Keratinocyte (primary cell): ENCODE measurements at regions not wholly inside any gene's neighbourhood (a gene's known extent, or its start where the extent isn't known, plus 50 kb on each side); places are given as distances from the start of the nearest gene placed in this dataset.
"Not testable (repeated sequence)": the region's sequence is repeated elsewhere in the genome, so short reads cannot be mapped to it uniquely, and the experiment has no call there.

ENCODE experiments used
- DNase-seq: peaks from one replicate; pipeline ENCODE4 v3.0.0-alpha.2; 2011; ENCODE audit warnings: low read depth, missing footprints, low spot score
- FAIRE-seq: peaks from 2 replicates; lab custom pipeline; 2011; peaks lifted over from hg19 to GRCh38; lab: Jason Lieb, UNC
- H2AFZ ChIP-seq: 2 replicates; pipeline ENCODE4 v1.6.0; 2012; ENCODE audit warnings: low read length, control low read depth, inconsistent platforms; ENCODE audit not compliant: control insufficient read depth
- H3K27ac ChIP-seq: 2 replicates; pipeline ENCODE4 v1.5.1; 2011; ENCODE audit warnings: low read length; ENCODE audit not compliant: control insufficient read depth, insufficient read depth
- H3K27me3 ChIP-seq: 3 replicates; pipeline ENCODE4 v1.6.0; 2011; ENCODE audit warnings: low read length; ENCODE audit not compliant: control insufficient read depth, insufficient read depth; ENCODE audit errors: extremely low read depth
- H3K36me3 ChIP-seq, 2 experiments: 2 replicates in 1 of 2; 3 replicates in 1 of 2; pipeline ENCODE4 v1.5.1; 2011; ENCODE audit warnings: low read length in 2 of 2, mild to moderate bottlenecking in 1 of 2; ENCODE audit not compliant: control insufficient read depth in 2 of 2, insufficient read depth in 2 of 2; ENCODE audit errors: extremely low read depth in 1 of 2
- H3K4me1 ChIP-seq: 3 replicates; pipeline ENCODE4 v1.5.1; 2011; ENCODE audit warnings: low read length; ENCODE audit not compliant: control insufficient read depth, insufficient read depth; ENCODE audit errors: extremely low read depth
- H3K4me2 ChIP-seq: 3 replicates; pipeline ENCODE4 v1.6.0; 2011; ENCODE audit warnings: low read depth, low read length; ENCODE audit not compliant: control insufficient read depth, insufficient read depth; ENCODE audit errors: extremely low read depth
- H3K4me3 ChIP-seq, 3 experiments: fragments of 200-600 bp in 1 of 3; sonication (generic) in 1 of 3; 2 replicates in 2 of 3; 3 replicates in 1 of 3; pipeline ENCODE4 v1.5.1; 2011 to 2016; ENCODE audit warnings: low read length in 3 of 3, mild to moderate bottlenecking in 3 of 3, control low read depth in 2 of 3, inconsistent platforms in 1 of 3, low read depth in 1 of 3, mixed read lengths in 1 of 3, mixed run types in 1 of 3, moderate library complexity in 1 of 3; ENCODE audit not compliant: control insufficient read depth in 2 of 3, insufficient read depth in 2 of 3; ENCODE audit errors: extremely low read depth in 1 of 3
- H3K79me2 ChIP-seq: 2 replicates; pipeline ENCODE4 v1.6.0; 2012; ENCODE audit warnings: low read length; ENCODE audit not compliant: control insufficient read depth, insufficient read depth
- H3K9ac ChIP-seq: 3 replicates; pipeline ENCODE4 v1.6.0; 2011; ENCODE audit warnings: low read length; ENCODE audit not compliant: control insufficient read depth, insufficient read depth; ENCODE audit errors: extremely low read depth
- H3K9me1 ChIP-seq: 3 replicates; pipeline ENCODE4 v1.6.0; 2011; ENCODE audit warnings: low read length; ENCODE audit not compliant: control insufficient read depth, insufficient read depth; ENCODE audit errors: extremely low read depth
- H3K9me3 ChIP-seq: 2 replicates; pipeline ENCODE4 v1.5.1; 2012; ENCODE audit warnings: low read depth, low read length; ENCODE audit not compliant: control insufficient read depth
- H4K20me1 ChIP-seq: 3 replicates; pipeline ENCODE4 v1.6.0; 2011; ENCODE audit warnings: low read length; ENCODE audit not compliant: control insufficient read depth, insufficient read depth; ENCODE audit errors: extremely low read depth
- CTCF ChIP-seq, 3 experiments: IDR thresholded peaks in 1 of 3; conservative IDR thresholded peaks in 1 of 3; optimal IDR thresholded peaks in 1 of 3; 2 replicates in 2 of 3; 3 replicates in 1 of 3; pipeline versions ENCODE3 to v1.5.1; 2011; ENCODE audit warnings: low read length in 3 of 3, mild to moderate bottlenecking in 3 of 3, moderate library complexity in 2 of 3, control low read depth in 1 of 3, inconsistent platforms in 1 of 3; ENCODE audit not compliant: insufficient read depth in 2 of 3; ENCODE audit errors: extremely low read depth in 1 of 3
- EZH2 ChIP-seq: IDR thresholded peaks from one replicate; pipeline ENCODE4 v1.6.1; 2012; ENCODE audit warnings: inconsistent platforms, mild to moderate bottlenecking, low read length, moderate library complexity
- dilution Hi-C: fragments of 300-500 bp; cut with MboI; formaldehyde crosslinking; loops from one replicate; pipeline ENCODE4 v1.7.0; 2020; ENCODE audit warnings: low sequenced_read_pairs; ENCODE audit not compliant: extremely low pct_ligation_motif_present

GRCh38 chr1:104029456-104029970, 279.8 kb downstream of the AMY1C start:
- no peaks in the 10 kb centered on the region for H3K9me1 ChIP-seq
- FAIRE-seq (no peak), DNase-seq (no peak)
- H3K27ac ChIP-seq = no peak overlapping the region
- H3K27me3 ChIP-seq = no peaks in the 10 kb centered on the region
- no peak overlapping the region for H3K4me3 ChIP-seq
- dilution Hi-C loops = no loop called here
- TF ChIP-seq CTCF (optimal IDR thresholded peaks at IDR 0.05 in 1 of 3, IDR thresholded peaks at IDR 0.05 in 1 of 3, conservative IDR thresholded peaks at IDR 0.05 in 1 of 3; ENCODE audit: extremely low read depth in 1 of 3, insufficient read depth in 2 of 3, low read length in 3 of 3) = no peak
- TF ChIP-seq EZH2 = no peak
- H4K20me1 ChIP-seq = no peaks in the 10 kb centered on the region
- H3K9me3 ChIP-seq = no peaks in the 10 kb centered on the region
- no peaks in the 10 kb centered on the region for H3K79me2 ChIP-seq
- no peak overlapping the region for H3K4me2 ChIP-seq
- H3K9ac ChIP-seq = no peak overlapping the region
- no peaks in the 10 kb centered on the region for H3K36me3 ChIP-seq
- H2AFZ ChIP-seq = no peak overlapping the region
- H3K4me1 ChIP-seq = no peaks in the 10 kb centered on the region

GRCh38 chr1:104056786-104057185, 307.1 kb downstream of the AMY1C start:
- DNase-seq = no peak
- no peak for FAIRE-seq
- H3K9ac ChIP-seq = no peak overlapping the region
- H2AFZ ChIP-seq = no peak overlapping the region
- H3K4me2 ChIP-seq = no peak overlapping the region
- H3K79me2 ChIP-seq = no peaks in the 10 kb centered on the region
- H3K4me1 ChIP-seq = no peaks in the 10 kb centered on the region
- no peak overlapping the region for H3K27ac ChIP-seq
- H3K27me3 ChIP-seq = no peaks in the 10 kb centered on the region
- dilution Hi-C loops = no loop called here
- no peak for TF ChIP-seq EZH2
- TF ChIP-seq CTCF (optimal IDR thresholded peaks at IDR 0.05 in 1 of 3, IDR thresholded peaks at IDR 0.05 in 1 of 3, conservative IDR thresholded peaks at IDR 0.05 in 1 of 3; ENCODE audit: extremely low read depth in 1 of 3, insufficient read depth in 2 of 3, low read length in 3 of 3) = no peak
- H3K9me3 ChIP-seq = no peaks in the 10 kb centered on the region
- H3K4me3 ChIP-seq = no peak overlapping the region
- no peaks in the 10 kb centered on the region for H3K36me3 ChIP-seq
- no peaks in the 10 kb centered on the region for H4K20me1 ChIP-seq
- no peaks in the 10 kb centered on the region for H3K9me1 ChIP-seq

- not testable (repeated sequence) for DNase-seq
Measured at GRCh38 chr1:104057219-104057898, 307.7 kb downstream of the AMY1C start.

GRCh38 chr1:104061637-104062036, 311.9 kb downstream of the AMY1C start:
- H3K27ac ChIP-seq, H3K4me2 ChIP-seq, H3K36me3 ChIP-seq, DNase-seq, H3K9me3 ChIP-seq, H4K20me1 ChIP-seq, H3K79me2 ChIP-seq, H3K27me3 ChIP-seq, H3K9ac ChIP-seq, H3K9me1 ChIP-seq, dilution Hi-C loops, FAIRE-seq, H3K4me1 ChIP-seq, H3K4me3 ChIP-seq, H2AFZ ChIP-seq: not testable (repeated sequence)

More at GRCh38 chr1:104057219-104057898, 307.7 kb downstream of the AMY1C start:
- dilution Hi-C loops, H3K27ac ChIP-seq, H3K4me1 ChIP-seq, H2AFZ ChIP-seq, H3K79me2 ChIP-seq, FAIRE-seq, H3K27me3 ChIP-seq, H3K4me3 ChIP-seq, H3K36me3 ChIP-seq, H3K4me2 ChIP-seq, H4K20me1 ChIP-seq, H3K9ac ChIP-seq, H3K9me1 ChIP-seq, H3K9me3 ChIP-seq: not testable (repeated sequence)
